GM19372 (cell line): ENCODE measurements at regions not wholly inside any gene's neighbourhood (a gene's known extent, or its start where the extent isn't known, plus 50 kb on each side); places are given as distances from the start of the nearest gene placed in this dataset.

Experiments used
- ATAC-seq: cut with Tn5 transposase; IDR thresholded peaks from one replicate; pipeline ENCODE4 v1.9.1; 2021; ENCODE audit warnings: mild to moderate bottlenecking, low read depth, moderate library complexity; ENCODE audit not compliant: unreplicated experiment

DNA sequence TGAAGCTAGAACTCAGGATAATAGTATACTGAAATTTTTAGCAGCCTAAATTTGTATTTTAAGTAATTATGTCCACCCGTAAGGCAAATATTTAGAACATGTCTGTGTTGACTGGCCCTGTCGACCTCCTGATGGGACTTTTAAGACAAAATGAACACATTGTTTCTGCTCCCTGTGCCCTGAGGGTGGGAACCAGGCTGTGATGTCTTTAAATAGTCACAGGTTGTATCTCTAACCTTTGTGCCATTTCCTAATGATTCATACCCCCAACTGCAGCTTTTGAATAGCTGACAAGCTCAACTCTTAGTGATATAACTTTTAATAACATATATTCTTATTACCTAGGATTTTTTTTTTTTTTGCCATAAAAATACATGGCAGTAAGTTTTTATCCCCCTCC lies 494.9 kb upstream of the AKR1E2 start:
- no peak for ATAC-seq

GRCh38 chr10:4330636-4331035 lies 495.4 kb upstream of the AKR1E2 start:
- no peak for ATAC-seq

DNA sequence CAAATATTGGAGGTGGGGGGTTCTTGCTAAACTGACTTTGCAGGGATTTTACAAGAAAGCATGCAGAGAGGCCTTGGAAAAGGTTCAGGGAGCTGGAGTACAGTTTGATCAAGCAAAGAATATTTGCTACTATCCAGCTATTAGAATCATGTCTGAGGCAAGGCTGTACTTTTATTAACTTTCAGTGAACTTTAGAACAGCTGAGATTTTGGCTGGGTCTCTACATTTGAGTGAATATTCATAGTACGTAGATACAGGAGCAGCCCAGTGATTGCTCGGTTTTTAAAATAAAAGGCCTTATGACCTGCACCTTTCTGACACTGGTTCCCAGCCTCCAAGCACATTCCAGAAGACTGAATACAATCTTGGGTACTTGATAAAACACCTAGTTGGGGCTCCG lies 496.8 kb upstream of the AKR1E2 start:
- ATAC-seq, result no peak

- ATAC-seq, result no peak
Measured at GRCh38 chr10:4326647-4327046, 499.4 kb upstream of the AKR1E2 start.

DNA sequence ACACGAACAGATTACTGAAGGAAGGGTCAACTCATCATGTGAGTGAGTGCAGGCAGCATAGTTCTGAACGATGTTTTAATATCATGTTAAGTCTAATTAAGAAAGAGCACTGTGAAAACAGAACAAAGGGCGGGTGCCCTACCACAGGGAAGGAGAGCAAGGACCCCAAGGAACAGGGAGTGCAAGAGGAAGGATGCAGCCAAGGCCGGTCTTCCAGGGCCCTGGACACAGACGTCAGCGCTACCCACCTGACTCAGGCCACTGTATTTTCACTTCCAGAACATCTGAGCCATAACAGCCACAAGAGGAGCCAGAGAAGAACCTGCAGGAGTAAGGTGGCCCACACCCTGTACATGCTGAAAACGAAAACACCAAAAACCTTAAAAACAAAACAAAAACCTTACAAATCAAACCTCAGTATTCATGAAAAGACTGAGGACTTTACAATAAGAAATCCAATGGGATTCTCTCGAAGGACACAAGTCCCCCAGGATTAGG lies 506.1 kb upstream of the AKR1E2 start:
- ATAC-seq, result no peak

DNA sequence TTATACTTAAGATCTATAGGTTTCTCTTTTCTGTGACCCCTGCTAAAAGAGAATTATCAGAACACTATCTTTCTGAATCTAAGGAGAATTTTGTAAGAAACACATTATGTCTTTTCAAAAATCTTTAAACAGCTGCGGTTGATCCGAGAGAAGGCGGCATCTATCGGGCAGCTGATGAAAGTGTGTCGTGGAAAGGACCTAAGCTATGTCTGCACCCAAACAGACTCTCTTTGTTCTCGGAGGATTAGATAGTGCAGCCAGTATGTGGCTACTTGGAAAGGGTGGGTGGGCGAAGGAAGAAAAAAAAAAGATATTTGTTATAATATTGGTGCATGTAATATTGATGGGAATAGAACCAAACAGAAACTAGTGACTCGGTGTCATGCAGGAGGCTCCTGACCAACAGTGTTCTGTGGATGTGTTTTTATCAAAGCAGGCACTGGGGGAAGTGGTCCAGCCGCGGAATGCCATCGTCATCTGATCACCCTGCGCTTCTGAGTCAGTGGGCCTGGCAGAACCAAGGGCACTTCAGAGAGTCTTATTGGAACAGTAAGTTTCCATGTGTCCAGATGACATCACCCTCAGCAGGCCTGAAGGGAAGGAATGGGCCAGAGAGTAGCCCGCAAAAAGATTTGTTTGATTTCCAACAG lies 509.7 kb upstream of the AKR1E2 start:
- ATAC-seq, result no peak

GRCh38 chr10:4315551-4315950 lies 510.5 kb upstream of the AKR1E2 start:
- ATAC-seq, result no peak

DNA sequence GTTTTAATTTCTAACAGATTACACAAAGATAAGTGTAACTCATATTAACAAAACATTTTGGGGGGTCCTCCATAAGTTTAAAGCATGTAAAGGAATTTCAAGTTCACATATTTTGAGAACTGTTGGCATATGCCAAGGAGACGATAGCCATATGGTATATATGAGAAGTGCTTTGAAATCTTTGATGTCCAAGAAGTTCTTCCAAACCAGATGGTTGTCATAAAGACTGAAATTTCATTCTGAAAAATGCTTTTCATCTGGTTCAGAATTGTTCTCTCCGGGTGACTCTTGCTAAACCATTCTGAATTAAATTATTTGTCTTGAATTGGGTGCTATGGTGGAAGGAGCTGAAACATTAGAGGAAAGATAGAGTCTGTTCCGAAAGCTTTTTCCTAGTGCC lies 513.0 kb upstream of the AKR1E2 start:
- ATAC-seq, result no peak

GRCh38 chr10:4312051-4312835 lies 513.8 kb upstream of the AKR1E2 start:
- no peak for ATAC-seq

DNA sequence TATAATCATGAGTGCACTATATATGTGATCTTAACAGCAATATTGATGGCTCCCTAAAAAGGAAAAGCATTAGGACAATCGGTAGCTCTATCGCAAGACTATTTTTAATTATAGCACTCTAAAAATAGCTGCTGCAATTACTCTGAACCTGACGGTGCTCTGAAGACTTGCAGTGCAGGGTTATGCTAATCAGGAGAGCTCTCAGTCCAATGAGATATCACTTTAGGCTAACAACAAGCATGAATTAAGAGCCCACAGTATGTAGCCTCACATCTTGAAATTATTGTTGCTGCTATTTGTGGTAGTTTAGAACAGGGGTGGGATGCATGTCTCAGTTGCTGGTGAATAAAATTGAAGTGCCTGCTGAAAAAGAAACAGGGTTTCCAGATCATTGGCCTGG lies 515.8 kb upstream of the AKR1E2 start:
- ATAC-seq, result no peak

- no peak for ATAC-seq
Measured at GRCh38 chr10:4307910-4308309, 518.1 kb upstream of the AKR1E2 start.

DNA sequence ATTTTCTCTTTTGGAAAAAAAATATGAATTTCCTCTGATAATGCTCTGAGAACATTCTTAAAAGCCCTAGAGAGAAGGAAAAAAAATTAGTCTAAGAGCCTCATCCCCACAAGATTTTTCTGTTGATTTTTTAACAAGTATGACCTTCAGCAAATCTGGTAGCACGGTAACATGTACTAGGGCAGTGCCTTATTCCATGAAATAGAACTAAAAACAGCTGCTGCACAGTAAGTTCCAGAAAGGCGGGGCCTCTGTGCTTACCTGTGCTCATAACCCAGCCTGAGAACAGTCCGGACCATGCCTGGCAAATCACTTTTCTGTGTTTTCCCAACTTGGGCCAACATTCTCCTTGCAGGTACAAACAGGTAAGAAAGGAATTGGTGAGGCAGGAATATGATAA lies 519.1 kb upstream of the AKR1E2 start:
- ATAC-seq, result no peak

GRCh38 chr10:4303045-4303444 lies 518.0 kb upstream of the KLF6 start:
- ATAC-seq, result no peak

DNA sequence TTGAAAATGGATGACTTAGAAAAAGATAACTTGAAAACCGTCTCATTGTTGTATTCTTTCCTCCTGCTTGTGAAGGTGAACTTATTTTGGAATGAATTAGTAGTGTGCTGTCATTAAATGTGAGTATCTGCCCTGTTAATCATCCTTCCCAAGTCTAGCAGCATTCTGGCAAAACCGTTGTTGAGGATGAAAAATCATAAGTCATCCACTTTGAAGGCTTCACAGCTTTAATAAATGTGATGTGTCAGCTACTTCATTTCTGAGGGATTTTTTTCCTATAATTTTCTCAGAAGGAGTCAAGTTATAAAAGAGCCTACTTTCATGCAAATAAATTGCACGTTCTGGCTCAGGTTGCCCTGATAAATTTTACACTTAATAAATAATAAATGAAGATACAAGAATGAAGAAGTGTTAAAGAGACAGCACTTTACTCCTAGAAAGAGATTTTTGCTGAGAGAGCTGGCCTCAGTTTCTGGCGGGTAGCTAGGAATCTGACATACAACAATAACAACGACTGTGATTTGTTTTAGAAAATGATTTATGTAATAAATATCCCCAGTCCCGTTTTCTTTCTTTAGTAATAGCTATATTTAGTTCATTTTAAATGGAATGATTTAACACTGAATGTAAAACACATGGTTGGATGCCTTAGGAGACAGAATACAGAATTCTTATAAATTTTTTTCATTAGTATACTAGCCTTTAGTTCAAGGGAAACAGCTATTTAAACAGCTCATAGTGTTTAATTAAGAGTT lies 516.5 kb upstream of the KLF6 start:
- no peak for ATAC-seq

DNA sequence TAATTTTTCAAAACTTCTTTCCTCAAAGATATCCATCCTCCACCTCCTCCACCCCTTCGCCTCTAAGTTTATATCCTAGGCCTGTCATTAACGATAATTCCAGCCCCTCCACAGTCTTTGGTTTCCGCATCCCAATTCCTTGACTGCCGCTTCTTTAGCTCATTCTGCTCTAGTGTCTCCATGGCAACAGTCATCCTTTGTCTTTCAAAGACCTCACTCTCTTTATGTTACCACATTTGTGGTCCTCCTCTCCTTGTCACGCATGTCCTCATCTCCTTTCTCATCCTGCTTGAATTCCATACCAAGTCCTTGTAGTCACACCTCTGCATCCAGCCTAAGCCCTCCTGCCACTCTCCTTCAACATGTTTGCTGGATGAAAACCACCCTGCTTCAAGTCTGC lies 511.2 kb upstream of the KLF6 start:
- no peak for ATAC-seq

GRCh38 chr10:4294996-4295792 lies 510.2 kb upstream of the KLF6 start:
- no peak for ATAC-seq

DNA sequence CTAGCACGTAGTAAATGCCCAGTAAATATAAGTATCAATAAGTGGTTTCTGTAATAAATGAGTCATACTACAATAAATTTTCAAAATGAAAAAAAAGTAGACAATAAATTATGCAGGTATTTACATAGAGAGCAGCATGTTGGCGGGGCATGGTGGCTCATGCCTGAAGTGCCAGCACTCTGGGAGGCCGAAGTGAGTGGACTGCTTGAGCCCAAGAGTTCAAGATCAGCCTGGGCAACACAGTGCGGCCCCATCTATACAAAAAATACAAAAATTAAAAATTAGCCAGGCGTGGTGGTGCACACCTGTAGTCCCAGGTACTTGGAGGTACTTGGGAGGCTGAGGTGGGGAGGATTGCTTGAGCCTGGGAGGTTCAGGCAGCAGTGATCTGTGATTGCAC lies 509.3 kb upstream of the KLF6 start:
- no peak for ATAC-seq

GRCh38 chr10:4291990-4292389 lies 507.0 kb upstream of the KLF6 start:
- no peak for ATAC-seq

GRCh38 chr10:4285121-4285520 lies 500.1 kb upstream of the KLF6 start:
- ATAC-seq, result no peak

- no peak for ATAC-seq
Measured at GRCh38 chr10:4283846-4284610, 499.0 kb upstream of the KLF6 start.
